DND-41 (cell line): ENCODE measurements at regions not wholly inside any gene's neighbourhood (a gene's known extent, or its start where the extent isn't known, plus 50 kb on each side); places are given as distances from the start of the nearest gene placed in this dataset.

Experiments
- EZH2 ChIP-seq: IDR thresholded peaks from 3 replicates; pipeline ENCODE4 v1.6.1; 2012; ENCODE audit warnings: borderline replicate concordance, low read depth, mild to moderate bottlenecking, moderate library complexity, low read length, inconsistent platforms; ENCODE audit not compliant: severe bottlenecking
- TF ChIP-seq, protein P1 (sequence below): IDR thresholded peaks from 2 replicates; pipeline ENCODE4 v1.5.1; 2012; ENCODE audit warnings: borderline replicate concordance, low read length, moderate library complexity, mild to moderate bottlenecking; ENCODE audit not compliant: poor library complexity, severe bottlenecking; ENCODE audit errors: extremely low read depth

DNA sequence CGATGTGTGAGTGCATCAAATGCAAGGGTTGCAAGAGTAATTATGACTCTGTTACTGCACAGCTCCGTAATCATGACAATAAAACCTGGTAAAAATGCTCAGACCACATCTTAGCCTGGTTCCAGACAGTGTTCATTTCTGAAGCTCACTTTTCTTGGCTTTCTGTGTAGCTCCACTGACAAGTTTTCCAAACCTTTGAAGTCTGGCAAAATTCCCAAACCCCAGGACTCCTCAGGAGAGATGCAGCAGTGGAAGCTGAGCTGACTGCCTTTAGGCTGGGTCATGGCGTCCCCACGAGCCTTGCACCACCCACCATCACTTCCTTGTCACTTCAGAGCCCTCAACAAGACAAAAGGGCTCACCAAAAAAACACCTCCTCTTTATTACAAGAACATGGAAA lies 131.6 kb upstream of the TAS2R1 start:
- TF ChIP-seq, protein P1, sequence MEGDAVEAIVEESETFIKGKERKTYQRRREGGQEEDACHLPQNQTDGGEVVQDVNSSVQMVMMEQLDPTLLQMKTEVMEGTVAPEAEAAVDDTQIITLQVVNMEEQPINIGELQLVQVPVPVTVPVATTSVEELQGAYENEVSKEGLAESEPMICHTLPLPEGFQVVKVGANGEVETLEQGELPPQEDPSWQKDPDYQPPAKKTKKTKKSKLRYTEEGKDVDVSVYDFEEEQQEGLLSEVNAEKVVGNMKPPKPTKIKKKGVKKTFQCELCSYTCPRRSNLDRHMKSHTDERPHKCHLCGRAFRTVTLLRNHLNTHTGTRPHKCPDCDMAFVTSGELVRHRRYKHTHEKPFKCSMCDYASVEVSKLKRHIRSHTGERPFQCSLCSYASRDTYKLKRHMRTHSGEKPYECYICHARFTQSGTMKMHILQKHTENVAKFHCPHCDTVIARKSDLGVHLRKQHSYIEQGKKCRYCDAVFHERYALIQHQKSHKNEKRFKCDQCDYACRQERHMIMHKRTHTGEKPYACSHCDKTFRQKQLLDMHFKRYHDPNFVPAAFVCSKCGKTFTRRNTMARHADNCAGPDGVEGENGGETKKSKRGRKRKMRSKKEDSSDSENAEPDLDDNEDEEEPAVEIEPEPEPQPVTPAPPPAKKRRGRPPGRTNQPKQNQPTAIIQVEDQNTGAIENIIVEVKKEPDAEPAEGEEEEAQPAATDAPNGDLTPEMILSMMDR: no peak
- TF ChIP-seq EZH2: no peak
